Right kidney (tissue), 1 donor: ENCODE measurements at regions not wholly inside any gene's neighbourhood (a gene's known extent, or its start where the extent isn't known, plus 50 kb on each side); places are given as distances from the start of the nearest gene placed in this dataset.
"Not testable (repeated sequence)": the region's sequence is repeated elsewhere in the genome, so short reads cannot be mapped to it uniquely, and the experiment has no call there.

Experiments
- DNase-seq: peaks from one replicate; pipeline ENCODE4 v3.0.0-alpha.2; 2016

- no peak for DNase-seq
These were observed 235.6 kb downstream of the BCAS1 start for GRCh38 chr20:53834749-53835148.

DNA sequence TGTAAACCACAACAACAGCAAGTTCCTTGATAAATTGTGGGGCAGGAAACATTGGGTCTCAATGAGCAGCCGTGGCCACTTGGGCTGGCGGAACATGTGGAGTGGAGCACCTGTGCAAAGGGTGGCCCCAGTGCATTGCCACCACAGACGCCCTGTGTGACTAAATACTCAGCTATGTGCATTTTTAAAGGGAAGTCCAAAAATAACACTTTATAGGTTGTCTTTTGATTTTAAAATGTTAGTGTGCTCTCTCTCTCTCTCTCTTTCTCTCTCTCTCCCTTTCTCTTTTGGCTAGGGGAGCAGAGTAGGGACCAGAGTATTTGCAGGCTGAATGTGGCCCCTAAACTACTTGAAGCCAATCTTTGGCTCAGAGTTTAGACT, 236.3 kb downstream of the BCAS1 start:
- no peak for DNase-seq

DNA sequence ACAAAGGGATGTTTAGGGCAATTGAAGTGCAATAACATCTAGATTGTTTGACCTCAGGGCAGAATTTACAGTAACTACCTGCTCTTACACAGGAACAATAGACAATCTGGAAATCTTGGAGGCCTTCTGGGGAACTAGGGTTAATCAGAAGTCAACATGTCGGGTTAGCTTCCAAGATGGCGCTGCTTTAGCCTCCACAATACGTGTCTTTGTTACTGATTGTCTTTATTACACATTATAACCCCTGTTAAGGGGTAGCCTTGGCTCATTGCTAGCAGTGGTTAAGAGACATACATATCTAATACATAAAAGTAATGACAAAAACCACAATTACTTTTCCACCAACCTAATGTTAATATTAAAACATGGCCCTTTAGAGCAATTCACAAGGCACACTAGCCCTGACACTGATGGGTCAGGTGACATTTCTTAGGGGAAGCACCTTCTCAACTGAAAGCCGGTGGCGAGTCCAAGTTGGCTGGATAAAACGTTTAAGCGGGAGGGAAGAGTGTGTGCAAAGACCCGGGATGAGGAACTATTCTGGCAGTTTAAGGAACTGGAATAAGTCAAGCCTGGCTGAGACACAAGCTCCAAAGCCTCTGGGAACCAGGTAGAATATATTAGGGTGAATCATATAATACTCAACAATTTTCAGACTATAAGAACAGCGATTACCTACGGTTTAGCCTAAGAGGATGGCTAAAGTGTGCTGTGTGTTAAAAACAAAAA, 236.9 kb downstream of the BCAS1 start:
- DNase-seq = no peak

- DNase-seq = no peak
These were observed 237.9 kb downstream of the BCAS1 start for GRCh38 chr20:53832499-53832898.

GRCh38 chr20:53831812-53832211, 238.2 kb upstream of the ZNF217 start:
- no peak for DNase-seq

- DNase-seq = no peak
These were observed 237.6 kb upstream of the ZNF217 start for GRCh38 chr20:53831228-53831627.

DNA sequence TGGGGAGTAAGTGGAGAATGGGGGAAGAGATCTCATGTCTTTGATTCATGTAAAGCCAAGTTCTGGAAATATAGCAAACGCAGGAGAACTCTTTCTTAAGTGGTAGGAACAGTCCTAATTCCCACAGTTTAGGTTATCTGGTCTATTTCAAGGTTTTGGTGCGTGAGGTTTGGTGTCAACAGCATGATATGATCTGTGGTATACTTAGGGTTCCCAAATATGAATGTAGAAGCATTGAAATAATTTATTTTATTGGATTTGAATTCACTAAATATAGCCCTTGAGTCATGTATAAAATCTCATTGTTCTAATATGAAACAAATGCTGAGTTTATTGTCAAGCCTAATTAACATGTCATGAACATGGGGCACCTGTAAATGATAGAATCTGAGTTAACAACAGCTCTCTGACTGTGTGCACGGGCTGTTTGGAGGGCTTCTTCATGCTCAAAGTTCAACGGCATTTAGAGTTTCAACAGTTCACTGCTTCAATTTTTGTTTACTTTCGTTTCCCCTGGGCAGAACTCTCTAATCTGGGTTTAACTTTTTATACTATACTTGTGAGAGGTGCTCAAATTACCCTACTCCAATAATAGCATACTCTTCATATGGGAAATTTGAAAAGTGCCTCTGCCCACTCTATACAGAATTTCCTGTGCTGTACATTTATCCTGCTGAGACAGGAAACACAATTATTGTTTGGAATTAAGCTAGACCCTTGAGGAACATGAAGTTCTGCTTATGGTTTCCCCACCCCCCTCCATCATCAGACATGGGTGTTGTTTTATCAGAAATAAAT, 236.3 kb upstream of the ZNF217 start:
- peak; percentile 43 for DNase-seq

GRCh38 chr20:53829255-53829723, 235.7 kb upstream of the ZNF217 start:
- DNase-seq = peak; percentile 43

GRCh38 chr20:53828682-53829254, 235.1 kb upstream of the ZNF217 start:
- peak; percentile 56 for DNase-seq

- DNase-seq = peak; percentile 32
These were observed 234.5 kb upstream of the ZNF217 start for GRCh38 chr20:53828088-53828681.

DNA sequence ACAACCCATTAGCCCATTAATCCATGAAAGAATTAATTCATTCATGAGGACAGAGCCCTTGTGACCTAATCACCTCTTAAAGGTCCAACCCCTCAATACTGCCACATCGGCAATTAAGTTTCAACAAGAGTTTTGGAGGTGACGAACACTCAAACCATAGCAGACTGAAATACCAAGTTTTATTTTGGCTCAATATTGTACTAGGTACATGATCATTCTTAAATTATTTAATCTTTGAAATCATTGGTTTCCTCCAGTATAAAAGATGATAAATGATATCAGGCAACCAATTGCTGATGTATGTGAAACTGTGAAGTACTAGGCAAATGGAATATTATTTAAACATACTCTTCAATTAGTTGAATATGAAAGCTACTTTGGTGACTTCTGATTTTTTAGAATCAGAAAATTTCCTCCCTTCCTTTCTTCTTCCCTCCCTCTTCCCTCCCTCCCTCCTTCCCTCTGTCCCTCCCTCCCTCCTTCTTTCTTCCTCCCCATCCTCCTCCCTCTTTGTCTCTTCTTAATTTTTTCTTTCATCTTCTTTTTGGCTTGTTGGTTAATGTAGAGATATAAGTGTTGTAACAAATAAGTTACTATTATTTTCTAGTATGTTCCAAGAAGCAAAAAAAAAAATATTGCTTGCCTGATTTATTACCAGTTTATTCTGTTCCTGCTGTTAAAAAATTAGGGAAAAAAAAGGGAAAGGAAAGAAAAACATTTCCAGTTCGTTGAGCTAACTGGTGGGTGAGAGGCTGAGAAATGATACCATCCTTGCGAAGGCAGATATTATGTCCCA, 233.9 kb upstream of the ZNF217 start:
- DNase-seq = no peak

DNA sequence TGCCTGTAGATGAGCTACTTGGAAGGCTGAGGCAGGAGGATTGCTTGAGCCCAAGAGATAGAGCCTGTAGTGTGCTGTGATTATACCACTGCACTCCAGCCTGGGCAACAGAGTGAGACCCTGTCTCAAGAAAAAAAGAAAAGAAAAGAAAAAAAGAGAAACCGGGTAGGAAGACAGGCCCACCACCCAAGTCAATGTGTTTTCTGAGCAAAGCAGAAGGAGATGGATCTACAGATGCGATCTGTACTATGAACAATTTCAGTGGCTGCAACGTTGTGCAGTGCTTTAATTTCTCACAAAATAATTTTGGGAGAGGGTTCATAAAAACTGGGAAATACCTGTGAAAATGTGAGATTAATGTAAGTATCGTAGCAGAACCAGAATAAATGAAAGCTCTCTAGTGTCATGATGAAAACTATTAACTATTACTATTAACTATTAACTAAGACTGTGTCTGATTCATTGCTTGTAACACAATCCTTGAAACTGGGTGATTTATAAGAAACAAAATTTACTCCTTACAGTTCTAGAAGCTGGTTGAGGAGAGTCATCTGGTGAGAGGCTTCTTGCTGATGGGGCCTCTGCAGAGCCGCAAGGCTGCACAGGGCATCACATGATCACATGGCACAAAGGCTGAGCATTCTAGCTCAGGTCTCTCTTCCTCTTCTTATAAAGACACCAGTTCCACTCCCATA, 233.1 kb upstream of the ZNF217 start:
- DNase-seq = peak; percentile 18

DNA sequence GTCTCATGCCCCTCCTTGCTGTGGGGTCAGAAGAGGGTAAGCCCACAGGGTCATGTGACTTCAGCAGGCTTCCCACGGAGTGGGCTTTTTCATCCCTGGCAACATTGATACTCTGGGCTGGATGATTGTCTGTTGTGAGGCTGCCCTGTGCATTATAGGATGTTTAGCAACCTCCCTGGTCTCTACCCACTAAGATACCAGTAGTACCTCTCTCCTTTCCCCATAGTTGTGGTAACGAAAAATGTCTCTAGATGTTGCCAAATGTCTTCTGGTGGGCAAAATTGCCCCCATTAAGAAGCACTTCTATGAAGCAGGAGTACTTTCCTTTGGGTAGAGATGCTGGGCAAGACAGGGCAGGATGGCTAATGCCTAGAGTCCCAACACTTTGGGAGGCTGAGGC, 232.5 kb upstream of the ZNF217 start:
- no peak for DNase-seq

- DNase-seq = no peak
These were observed 231.6 kb upstream of the ZNF217 start for GRCh38 chr20:53825282-53825681.

- no peak for DNase-seq
These were observed 231.1 kb upstream of the ZNF217 start for GRCh38 chr20:53824779-53825178.

- DNase-seq = no peak
These were observed 229.6 kb upstream of the ZNF217 start for GRCh38 chr20:53823121-53823764.

DNA sequence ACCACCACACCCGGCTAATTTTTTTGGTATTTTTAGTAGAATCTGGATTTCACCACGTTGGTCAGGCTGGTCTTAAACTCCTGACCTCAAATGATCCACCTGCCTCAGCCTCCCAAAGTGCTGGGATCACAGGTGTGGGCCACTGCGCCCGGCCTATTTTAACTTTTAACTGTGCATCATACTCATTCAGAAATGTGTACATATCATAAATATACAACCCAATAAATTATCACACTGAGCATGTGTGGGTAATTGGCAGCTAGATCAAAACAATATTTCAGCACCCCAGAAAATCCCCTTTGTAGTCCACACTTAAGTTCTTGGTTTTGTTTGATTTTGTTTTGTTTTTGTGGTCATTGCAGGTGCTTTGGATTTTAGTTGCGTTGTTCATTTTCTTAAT, 228.9 kb upstream of the ZNF217 start:
- no peak for DNase-seq

- DNase-seq = no peak
These were observed 226.4 kb upstream of the ZNF217 start for GRCh38 chr20:53819973-53820451.

- no peak for DNase-seq
These were observed 225.0 kb upstream of the ZNF217 start for GRCh38 chr20:53818457-53819177.

- not testable (repeated sequence) for DNase-seq
These were observed 223.9 kb upstream of the ZNF217 start for GRCh38 chr20:53817513-53817912.
